HG03039 (cell line): ENCODE measurements at regions not wholly inside any gene's neighbourhood (a gene's known extent, or its start where the extent isn't known, plus 50 kb on each side); places are given as distances from the start of the nearest gene placed in this dataset.

Source experiments
- ATAC-seq: cut with Tn5 transposase; IDR thresholded peaks from one replicate; pipeline ENCODE4 v1.9.1; 2021; ENCODE audit warnings: mild to moderate bottlenecking, moderate library complexity; ENCODE audit not compliant: unreplicated experiment

DNA sequence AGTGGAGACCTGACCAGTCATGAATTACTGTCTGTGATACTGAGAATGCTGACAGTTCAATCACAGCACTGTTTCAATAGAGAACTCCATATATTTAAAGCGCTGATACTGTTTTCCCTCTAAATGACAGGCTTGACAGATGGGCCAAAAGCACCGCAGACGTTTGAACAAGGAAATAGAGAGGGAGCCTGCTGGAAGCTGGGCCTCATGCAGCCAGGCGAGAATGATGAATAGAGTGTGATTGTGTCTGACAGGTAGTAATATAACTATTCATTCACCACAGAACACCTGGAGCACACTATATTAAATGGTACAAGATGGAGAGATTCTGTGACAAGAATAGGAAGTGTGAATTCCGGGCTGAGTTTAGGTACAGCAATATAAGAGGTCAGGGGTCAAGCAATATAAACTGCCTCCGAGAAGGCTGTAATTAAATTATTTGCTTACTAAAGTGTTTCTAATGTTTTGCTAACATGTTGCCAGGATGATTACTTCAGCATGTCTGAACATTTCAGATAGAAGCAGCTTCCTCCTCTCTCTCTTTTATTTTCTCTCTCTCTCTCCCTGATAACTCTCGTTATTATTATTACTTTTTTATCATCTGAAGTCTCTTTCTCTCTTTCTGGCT is 297.7 kb downstream of the CSNK1G3 start:
- ATAC-seq = no peak

DNA sequence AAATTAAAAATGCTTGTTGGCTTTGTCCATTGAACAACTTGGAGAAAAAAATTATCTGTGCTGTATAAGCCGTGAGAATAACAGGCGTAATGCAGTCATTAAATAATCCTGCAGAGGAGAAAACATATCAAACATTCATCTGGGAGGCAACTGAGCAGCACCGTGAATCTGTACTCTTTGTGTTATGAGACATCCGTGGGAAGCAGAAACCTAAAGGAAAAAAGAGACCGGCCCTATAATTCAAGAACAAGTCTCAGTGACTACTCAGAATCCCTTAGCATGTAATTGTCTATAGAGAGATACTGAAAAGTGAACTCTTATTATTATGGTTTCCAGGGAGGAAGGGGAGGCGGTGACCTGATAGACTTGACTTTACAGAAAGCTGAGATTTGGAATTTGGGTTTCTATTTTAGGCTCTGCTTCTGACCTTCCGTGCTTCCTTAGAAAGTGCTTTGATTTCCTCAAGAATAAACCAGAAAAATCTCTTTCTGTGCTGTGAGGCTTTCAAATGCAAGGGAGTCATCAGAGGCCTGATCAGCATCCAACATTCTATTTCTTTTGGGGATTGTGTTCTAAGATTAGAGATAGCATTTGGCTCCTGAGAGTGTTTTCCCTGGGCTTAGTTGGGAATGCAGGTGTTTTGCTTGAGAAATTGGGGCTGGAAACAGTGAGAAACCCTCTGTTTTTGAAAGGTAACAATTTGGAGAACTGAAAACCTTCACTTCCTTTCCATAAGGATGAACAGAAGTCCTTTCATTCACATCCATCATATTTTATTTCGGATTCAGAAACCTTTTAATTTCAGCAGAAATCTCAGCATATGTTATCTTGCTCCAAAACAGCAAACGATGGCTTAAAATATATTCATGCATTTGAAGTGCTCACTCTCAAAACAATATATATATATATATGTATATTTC is 296.7 kb downstream of the CSNK1G3 start:
- no peak for ATAC-seq

DNA sequence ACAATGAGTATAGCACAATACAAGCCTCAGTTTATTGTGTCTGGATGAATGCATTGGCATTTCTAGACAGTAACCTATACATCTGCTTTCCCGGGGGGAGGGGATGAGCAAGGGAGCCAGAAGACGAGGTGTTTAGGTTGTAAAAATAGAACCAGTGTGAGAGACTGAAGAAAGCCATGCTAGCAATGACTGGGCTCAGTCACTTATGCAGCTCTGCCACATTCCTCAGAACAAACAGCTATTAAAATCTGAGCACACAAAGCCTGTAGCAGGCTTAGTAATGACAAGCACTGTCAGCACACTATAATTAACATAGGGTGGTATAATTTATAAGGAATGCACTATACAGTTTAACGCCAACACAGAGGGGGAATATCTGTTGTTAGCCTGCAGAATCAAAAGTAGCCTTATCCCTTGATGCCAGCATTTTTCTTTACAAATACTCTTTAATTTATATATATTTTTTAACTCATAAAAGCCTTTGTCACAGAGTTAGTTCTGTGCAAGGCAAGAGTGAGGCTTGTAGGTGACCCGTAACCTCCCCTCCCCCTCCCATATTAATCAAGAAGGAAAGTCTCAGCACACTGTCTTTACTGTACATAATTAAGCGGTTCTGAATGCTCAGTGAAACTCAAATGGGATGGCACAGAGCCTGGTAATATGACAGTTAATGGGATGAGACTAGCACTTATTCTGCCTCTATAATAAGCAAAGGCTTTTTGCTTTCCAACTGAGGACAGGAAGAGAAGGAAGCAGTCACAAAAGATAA is 295.4 kb downstream of the CSNK1G3 start:
- ATAC-seq = no peak

DNA sequence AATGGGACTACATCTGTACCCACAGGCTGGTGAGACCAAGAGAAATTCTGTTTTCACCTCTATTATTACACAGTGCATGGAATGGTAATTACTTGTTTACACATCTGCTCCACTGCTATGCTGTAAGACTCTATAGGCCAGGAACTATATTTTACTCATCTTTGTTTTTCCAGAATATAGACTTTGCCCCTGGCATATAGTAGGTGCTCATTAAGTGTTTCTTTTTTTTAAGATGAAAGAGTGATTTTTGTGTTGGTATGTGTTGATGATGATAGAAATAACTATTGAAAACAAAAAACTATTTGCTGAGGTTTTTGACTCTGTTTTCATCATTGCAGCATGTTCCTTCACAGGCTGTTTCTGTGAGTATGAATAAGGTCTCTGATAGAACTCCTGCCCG is 294.7 kb downstream of the CSNK1G3 start:
- ATAC-seq = no peak

DNA sequence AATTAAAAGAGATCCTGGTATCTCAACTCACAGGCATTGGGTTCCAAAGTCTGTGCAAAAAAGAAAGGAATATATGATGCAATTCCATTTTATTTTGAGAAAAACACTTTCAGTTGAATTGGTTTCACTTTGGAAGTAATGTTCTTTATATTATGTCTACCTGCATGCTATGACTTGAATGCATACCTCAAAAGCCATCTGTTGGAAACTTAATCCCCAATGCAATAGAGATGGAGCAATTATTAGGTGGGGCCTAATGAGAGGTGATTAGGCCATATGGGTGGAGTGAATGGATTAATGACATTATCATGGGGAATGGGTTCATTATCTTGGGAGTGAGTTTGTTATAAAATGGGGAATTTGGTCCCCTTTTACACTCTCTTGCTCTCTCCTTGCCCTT is 293.3 kb downstream of the CSNK1G3 start:
- ATAC-seq = no peak

DNA sequence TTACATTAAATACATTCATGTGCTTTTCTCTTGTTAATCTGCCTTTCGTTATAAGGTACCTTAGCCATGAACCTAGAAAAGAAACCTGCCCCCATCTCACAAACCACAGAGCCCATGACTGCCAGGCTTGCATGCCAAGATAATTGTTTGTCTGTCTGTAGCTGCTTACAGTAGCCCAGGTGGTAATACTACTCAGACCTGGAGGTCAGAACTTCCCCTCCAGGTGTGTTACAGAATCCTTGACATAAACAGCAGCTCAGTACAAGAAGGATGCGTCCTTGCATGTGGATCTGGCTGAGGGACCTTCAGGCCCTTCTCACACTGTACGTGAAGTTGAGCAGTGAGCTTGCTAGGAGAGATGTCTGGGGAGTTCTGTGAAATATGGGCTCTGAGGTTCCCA is 291.4 kb downstream of the CSNK1G3 start:
- ATAC-seq = no peak

DNA sequence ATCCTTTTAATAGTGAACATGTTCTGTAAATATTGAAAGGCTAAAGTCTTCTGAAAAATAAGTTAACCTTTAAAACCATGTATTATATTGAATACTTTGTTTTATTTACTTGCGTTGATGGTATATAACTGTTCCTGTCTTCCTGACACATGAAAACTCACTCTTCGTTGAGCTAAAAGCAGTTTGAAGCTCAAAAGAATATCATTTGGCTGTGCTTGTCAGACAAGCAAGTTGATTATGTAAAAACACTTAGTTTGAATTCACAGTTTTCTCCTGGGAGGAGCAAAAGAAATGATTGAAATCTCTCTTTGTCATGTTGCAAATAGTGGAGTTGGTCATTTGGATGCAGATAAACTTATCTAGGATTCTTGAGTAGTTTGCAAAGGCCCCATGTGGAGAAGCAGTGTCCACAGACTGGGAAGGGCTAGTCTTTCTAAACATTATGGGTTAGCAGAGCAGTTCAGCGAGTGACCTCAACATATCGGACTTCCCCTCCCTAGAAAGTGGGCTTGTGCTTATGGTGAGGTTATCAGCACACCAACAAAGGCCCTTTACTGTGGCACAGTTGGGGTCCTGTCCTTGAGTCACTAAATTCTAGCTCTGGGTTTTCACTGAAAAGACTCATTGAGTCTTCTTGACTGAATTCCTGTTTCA is 290.4 kb downstream of the CSNK1G3 start:
- no peak for ATAC-seq

DNA sequence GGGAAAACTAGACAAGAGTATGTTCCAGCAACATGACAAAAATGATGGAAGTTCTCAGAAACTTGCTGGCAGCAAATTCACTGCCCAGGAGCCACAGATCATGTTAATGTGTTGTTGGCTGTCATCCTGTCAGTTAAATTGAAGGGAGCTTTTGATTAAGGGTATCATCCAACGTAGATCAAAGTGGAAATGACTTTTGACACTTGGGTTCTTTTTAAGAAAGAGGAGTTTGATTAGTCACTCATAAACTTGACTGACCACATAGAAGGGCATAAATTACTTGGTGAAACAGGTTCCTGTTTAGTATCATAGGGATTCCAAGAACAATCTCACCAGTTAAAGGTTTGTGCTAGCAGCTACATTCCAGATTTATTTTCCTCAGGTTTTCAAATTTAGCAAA is 288.7 kb downstream of the CSNK1G3 start:
- ATAC-seq = no peak

DNA sequence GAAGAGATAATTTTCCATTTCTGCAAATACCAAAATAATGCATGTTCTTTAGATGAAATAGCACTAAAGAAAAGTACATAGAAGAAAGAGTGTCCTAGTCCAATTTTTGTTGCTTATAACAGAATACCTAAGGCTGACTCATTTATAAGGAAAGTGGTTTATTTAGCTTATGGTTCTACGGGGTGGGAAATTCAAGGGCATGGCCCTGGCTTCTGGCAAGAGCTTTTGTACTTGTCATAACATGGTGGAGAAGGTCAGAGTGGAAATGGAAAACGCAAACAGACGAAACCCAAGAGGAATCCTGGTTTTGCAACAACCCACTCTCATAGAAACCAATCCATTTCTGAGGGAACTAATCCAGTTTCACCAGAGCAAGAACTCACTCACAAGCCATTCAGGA is 283.7 kb downstream of the CSNK1G3 start:
- ATAC-seq = no peak

DNA sequence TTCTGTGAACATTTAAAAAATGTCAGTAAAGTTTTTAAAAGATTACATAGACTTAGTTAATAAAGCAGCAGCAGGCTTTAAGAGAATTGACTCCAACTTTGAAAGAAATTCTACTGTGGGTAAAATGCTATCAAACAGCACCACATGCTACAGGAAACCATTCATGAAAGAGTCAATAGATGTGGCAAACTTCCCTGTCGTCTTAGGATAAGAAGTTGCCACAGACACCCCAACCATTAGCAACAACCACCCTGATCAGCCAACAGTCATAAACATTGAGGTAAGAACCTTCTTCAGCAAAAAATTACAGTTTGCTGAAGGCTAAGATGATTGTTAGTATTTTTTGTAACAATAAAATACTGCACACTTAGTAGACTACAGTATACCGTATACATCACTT is 278.2 kb downstream of the CSNK1G3 start:
- ATAC-seq = no peak

DNA sequence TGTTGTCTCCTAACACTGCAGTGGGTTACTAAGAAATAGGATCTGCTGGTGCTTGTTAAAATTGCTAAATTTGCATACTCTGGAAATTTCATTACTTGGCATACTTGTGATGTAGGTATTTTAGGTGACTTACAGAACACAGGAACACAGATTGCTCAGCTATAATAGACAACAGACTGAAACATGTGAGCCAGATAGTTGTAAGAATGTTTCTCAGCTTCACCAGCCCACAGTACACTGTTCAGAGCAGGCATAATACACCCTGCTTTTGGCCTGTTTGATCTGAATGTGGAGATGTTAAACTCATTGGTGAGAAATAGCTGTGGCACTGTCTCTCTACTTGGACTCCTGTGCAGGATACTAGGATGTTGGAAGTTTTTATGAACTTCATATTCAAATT is 275.7 kb downstream of the CSNK1G3 start:
- no peak for ATAC-seq

DNA sequence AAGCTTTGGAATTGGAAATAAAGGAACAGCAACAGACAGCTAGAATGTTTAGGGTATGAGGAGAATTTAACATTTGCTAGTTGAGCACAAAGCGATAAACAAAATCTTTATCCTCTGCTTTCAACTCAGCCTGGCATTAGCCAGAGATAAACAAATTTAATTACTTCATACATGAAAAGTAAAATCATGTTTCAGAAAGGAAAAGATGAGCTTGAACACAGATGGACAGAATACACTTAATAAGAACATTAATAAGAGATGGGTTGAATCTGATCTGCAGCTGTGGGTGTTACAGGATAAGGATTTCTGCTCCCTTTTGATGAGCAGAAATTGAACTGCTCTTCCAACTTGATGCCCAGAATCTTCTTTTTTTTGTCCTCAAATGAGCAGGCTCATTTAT is 275.2 kb downstream of the CSNK1G3 start:
- no peak for ATAC-seq

DNA sequence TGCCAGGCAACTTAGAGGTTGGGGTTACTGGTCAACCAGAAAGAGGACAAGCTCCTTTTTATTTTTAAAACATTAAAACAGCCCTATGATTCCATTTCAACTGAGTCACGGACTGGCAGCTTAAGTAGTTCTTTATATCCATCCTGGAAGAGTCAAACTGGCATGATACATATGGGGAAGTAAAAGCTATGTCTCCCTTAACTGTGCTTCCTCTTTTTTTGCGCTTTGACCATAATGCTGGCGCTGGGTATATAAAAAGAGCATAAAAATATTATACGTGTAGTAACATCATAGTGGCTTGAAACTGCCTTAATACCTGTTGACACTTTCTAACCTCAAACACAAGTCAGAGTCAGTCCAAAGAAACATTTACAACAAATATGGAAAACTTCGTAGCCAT is 274.4 kb downstream of the CSNK1G3 start:
- no peak for ATAC-seq

DNA sequence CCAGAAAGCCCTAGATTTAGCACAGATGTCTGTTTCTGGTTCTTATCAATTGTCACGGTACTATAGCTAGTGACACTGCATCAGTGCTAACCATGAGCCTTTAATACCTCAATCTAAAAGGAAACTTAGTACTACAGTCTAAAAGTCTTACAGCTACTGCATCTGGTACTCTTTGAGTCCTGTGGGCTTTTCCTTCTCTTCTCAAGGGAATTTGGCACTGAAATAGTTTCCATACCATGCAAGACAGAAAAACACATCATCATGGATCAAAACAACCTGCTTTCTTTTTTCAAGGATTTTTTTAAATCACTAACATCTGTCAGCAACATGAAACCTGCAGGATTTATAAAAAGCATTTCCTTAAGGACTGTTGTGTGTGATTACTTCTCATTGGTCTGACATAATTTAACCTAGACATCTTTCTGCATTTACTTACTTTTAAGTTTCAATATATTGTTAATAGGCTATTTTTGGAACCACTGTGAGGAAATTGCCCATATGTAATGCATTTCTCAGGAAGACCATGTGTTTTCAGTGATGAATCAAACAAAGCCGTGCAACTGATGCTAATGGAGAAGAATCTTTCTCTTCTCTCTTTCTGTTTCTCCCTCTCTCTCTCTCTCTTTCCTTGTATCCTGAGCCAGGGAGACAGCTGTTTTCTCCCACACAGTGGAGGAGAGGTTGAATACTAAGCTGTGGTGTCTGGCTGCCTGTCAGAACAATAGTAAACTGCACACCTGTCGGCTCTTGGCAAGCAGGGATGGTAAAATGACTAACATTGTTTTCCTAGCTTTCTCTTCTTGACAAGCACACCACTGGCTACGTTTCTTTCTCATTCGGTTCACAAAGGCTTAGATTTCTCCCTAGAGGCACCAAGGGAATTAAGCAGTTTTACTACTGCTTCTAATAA is 273.4 kb downstream of the CSNK1G3 start:
- no peak for ATAC-seq

DNA sequence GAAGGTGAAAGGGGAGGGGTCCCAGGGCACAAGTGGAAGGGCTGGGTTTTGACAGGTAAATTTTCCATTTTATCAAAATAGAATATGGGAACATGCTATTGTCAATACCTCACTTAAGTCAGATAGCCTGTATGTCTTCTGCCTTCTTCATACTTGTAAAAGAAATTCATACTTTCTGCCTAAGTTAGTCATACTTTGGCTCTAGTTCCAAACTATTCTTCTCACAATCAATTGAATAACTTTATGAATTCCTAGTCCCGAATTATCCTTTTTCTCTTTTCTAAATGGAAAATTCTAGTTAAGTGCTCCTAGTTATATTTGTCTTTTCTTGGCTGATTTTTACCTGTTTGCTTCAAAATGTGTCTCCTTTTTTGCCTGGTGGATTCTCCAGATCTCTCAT is 271.4 kb downstream of the CSNK1G3 start:
- no peak for ATAC-seq

DNA sequence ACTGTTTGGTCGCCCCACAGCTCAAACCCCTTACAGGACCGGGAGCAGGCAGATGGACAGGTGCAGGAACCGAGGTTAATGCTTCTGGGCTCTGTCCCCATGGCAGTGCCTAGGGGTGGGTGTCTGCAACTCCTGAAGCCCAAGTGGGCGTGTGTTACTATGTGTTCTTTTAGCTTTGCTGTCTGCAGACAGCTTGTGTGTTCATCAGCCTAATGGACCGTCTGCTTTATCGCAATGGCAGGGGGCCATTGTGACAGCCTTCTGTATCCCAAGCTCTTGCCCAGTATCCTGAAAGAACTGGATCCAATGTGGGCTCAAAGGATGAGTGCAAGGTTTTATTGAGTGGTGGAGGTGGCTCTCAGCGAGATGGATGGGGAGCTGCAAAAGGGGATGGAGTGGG is 266.7 kb downstream of the CSNK1G3 start:
- no peak for ATAC-seq

DNA sequence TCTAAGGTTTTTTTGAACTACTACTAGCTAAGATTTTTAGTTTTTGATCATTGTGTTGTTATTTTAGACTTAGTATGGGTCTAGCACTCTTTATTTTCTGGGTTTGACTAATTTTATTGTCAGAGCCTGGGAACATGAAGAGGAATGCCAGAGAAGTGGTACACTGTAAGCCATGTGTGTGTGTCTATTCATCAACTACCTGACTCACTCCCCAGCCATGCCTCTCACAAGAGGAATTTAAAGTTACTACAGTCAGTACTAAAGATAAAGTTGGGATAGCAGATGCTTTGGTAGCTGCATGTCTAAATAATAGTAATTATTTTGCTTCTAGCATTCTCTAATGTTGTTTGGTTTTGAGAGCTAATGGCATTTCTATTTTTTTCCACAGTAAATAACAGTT is 264.8 kb downstream of the CSNK1G3 start:
- no peak for ATAC-seq

DNA sequence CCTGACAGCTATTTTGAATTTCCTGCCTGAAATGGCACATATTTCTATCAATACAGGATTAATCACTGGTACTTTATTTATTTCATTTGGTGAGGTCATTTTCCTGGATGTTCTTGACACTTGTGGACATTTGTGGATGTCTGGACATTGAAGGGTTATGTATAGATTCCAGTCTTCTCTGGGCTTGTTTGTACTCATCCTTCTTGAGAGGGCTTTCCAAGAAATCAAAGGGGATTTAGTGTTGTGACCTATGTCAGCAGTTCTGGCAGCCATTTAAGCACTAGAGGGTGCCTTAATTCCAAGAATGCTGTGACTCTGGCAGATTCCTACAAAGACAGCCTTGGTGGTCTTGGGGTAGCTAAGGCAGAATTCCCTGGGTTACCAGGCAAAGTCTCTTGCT is 259.7 kb downstream of the CSNK1G3 start:
- ATAC-seq = no peak

DNA sequence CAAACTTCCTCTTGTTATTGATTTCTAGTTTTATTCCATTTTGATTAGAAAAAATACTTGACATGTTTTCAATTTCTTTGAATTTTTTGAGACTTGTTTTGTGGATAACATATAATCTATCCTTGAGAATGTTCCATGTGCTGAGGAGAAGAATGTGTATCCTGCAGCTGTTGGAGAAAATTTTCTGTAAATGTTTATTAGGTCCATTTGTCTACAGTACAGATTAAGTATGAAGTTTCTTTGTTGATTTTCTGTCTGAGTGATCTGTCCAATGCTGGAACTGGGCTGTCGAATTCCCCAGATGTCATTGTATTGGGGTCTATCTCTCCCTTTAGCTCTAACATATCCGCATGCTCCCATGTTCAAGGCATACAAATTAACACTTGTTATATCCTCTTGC is 251.2 kb downstream of the CSNK1G3 start:
- ATAC-seq = no peak

DNA sequence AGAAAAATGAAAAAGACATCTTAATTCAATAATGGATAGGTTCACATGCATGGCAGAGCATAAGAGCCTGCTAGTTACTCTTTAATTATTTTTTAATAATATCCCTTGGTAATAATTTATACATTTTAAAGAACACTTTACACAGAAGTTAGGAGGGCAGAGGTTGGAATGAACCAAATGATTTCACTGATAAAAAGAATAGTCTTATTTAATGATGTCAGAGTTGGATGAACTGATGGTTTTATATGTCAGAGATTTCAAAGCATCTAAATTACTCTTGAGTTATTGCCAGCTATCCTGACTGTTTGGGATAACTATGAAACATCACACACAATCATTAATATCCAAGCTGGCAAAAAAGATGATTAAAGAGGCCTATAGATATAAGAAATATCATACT is 244.8 kb downstream of the CSNK1G3 start:
- ATAC-seq = no peak
